22Rv1 (cell line): ENCODE measurements at regions not wholly inside any gene's neighbourhood (a gene's known extent, or its start where the extent isn't known, plus 50 kb on each side); places are given as distances from the start of the nearest gene placed in this dataset.

ENCODE experiments used
- ZFX ChIP-seq: fragments of 450-650 bp; IDR thresholded peaks from 2 replicates; pipeline ENCODE4 v1.6.1; 2017; ENCODE audit warnings: antibody characterized with exemption, borderline replicate concordance
- TF ChIP-seq, protein P1 (sequence below): fragments of 450-650 bp; IDR thresholded peaks from 2 replicates; pipeline ENCODE4 v1.5.1; 2017; ENCODE audit warnings: mild to moderate bottlenecking

DNA sequence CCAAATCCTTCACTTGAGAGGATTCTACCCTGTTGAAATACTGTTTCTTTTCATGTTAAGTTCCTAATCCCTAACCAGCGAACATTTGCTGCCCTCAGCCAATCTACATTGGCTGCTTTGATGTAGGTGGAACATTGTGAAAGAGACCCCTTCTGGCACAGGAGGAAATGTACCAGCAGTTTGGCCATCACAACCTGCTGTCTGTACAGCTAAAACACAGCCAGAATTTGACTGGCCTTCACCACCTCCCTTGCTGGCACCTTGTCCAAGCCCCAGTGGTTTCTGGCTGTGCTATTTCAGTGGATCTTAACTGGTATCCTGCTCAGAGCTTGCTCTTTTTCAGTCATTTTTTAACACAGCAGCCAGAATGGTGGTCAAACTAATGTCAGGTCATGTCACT is 202.1 kb upstream of the EPHA7 start:
- TF ChIP-seq, protein P1, sequence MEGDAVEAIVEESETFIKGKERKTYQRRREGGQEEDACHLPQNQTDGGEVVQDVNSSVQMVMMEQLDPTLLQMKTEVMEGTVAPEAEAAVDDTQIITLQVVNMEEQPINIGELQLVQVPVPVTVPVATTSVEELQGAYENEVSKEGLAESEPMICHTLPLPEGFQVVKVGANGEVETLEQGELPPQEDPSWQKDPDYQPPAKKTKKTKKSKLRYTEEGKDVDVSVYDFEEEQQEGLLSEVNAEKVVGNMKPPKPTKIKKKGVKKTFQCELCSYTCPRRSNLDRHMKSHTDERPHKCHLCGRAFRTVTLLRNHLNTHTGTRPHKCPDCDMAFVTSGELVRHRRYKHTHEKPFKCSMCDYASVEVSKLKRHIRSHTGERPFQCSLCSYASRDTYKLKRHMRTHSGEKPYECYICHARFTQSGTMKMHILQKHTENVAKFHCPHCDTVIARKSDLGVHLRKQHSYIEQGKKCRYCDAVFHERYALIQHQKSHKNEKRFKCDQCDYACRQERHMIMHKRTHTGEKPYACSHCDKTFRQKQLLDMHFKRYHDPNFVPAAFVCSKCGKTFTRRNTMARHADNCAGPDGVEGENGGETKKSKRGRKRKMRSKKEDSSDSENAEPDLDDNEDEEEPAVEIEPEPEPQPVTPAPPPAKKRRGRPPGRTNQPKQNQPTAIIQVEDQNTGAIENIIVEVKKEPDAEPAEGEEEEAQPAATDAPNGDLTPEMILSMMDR: no peak
- TF ChIP-seq ZFX: no peak
